ENCODE measurements at regions not wholly inside any gene's neighbourhood (a gene's known extent, or its start where the extent isn't known, plus 50 kb on each side); places are given as distances from the start of the nearest gene placed in this dataset.
"Not testable (repeated sequence)": the region's sequence is repeated elsewhere in the genome, so short reads cannot be mapped to it uniquely, and the experiment has no call there.

- DNase-seq: no peak
- Histone ChIP-seq H3K4me3 (ENCODE audit: insufficient read depth, low read depth, low read length) (no peak overlapping the region), H3K36me3 (replicated peaks; ENCODE audit: control insufficient read depth, insufficient read depth, low read length) (no peaks in the 10 kb centered on the region), H3K27me3 (ENCODE audit: control insufficient read depth, insufficient read depth, low read length) (no peaks in the 10 kb centered on the region)
Observed at GRCh38 chr13:83450591-83450990, 431.7 kb downstream of the SLITRK1 start.

- no peak overlapping the region for H3K4me3 ChIP-seq (ENCODE audit: insufficient read depth, low read depth, low read length)
- peak; percentile 19 for DNase-seq
- no peaks in the 10 kb centered on the region for H3K36me3 ChIP-seq (replicated peaks; ENCODE audit: control insufficient read depth, insufficient read depth, low read length)
- no peaks in the 10 kb centered on the region for H3K27me3 ChIP-seq (ENCODE audit: control insufficient read depth, insufficient read depth, low read length)
Observed at GRCh38 chr13:83449668-83450395, 432.4 kb downstream of the SLITRK1 start.

GRCh38 chr13:83440465-83440864 is 441.8 kb downstream of the SLITRK1 start:
- no peak for DNase-seq
- Histone ChIP-seq H3K27me3 (ENCODE audit: control insufficient read depth, insufficient read depth, low read length) (no peaks in the 10 kb centered on the region), H3K36me3 (replicated peaks; ENCODE audit: control insufficient read depth, insufficient read depth, low read length) (no peaks in the 10 kb centered on the region), H3K4me3 (ENCODE audit: insufficient read depth, low read depth, low read length) (no peak overlapping the region)

GRCh38 chr13:83439464-83439863 is 442.8 kb downstream of the SLITRK1 start:
- H3K27me3 ChIP-seq (ENCODE audit: control insufficient read depth, insufficient read depth, low read length); H3K36me3 ChIP-seq (replicated peaks; ENCODE audit: control insufficient read depth, insufficient read depth, low read length); H3K4me3 ChIP-seq (ENCODE audit: insufficient read depth, low read depth, low read length); DNase-seq: not testable (repeated sequence)

GRCh38 chr13:83423861-83424260 is 458.4 kb downstream of the SLITRK1 start:
- no peaks in the 10 kb centered on the region for H3K27me3 ChIP-seq (ENCODE audit: control insufficient read depth, insufficient read depth, low read length)
- H3K36me3 ChIP-seq (replicated peaks; ENCODE audit: control insufficient read depth, insufficient read depth, low read length): no peaks in the 10 kb centered on the region
- DNase-seq: no peak
- no peak overlapping the region for H3K4me3 ChIP-seq (ENCODE audit: insufficient read depth, low read depth, low read length)

GRCh38 chr13:83423381-83423780 is 458.9 kb downstream of the SLITRK1 start:
- no peaks in the 10 kb centered on the region for H3K27me3 ChIP-seq (ENCODE audit: control insufficient read depth, insufficient read depth, low read length)
- DNase-seq: no peak
- H3K36me3 ChIP-seq (replicated peaks; ENCODE audit: control insufficient read depth, insufficient read depth, low read length): no peaks in the 10 kb centered on the region
- H3K4me3 ChIP-seq (ENCODE audit: insufficient read depth, low read depth, low read length): no peak overlapping the region

- Histone ChIP-seq H3K36me3 (replicated peaks; ENCODE audit: control insufficient read depth, insufficient read depth, low read length) (no peaks in the 10 kb centered on the region), H3K27me3 (ENCODE audit: control insufficient read depth, insufficient read depth, low read length) (no peaks in the 10 kb centered on the region), H3K4me3 (ENCODE audit: insufficient read depth, low read depth, low read length) (no peak overlapping the region)
- no peak for DNase-seq
Observed at GRCh38 chr13:83414393-83414792, 467.9 kb downstream of the SLITRK1 start.

GRCh38 chr13:83386609-83387008 is 495.7 kb downstream of the SLITRK1 start:
- no peak for DNase-seq
- Histone ChIP-seq H3K4me3 (ENCODE audit: insufficient read depth, low read depth, low read length) (no peak overlapping the region), H3K27me3 (ENCODE audit: control insufficient read depth, insufficient read depth, low read length) (no peaks in the 10 kb centered on the region), H3K36me3 (replicated peaks; ENCODE audit: control insufficient read depth, insufficient read depth, low read length) (no peaks in the 10 kb centered on the region)

GRCh38 chr13:83378908-83379307 is 503.4 kb downstream of the SLITRK1 start:
- Histone ChIP-seq H3K27me3 (ENCODE audit: control insufficient read depth, insufficient read depth, low read length) (no peaks in the 10 kb centered on the region), H3K36me3 (replicated peaks; ENCODE audit: control insufficient read depth, insufficient read depth, low read length) (no peaks in the 10 kb centered on the region), H3K4me3 (ENCODE audit: insufficient read depth, low read depth, low read length) (no peak overlapping the region)
- no peak for DNase-seq

GRCh38 chr13:83377491-83377890 is 504.8 kb downstream of the SLITRK1 start:
- no peaks in the 10 kb centered on the region for H3K27me3 ChIP-seq (ENCODE audit: control insufficient read depth, insufficient read depth, low read length)
- no peaks in the 10 kb centered on the region for H3K36me3 ChIP-seq (replicated peaks; ENCODE audit: control insufficient read depth, insufficient read depth, low read length)
- no peak for DNase-seq
- no peak overlapping the region for H3K4me3 ChIP-seq (ENCODE audit: insufficient read depth, low read depth, low read length)

- no peaks in the 10 kb centered on the region for H3K27me3 ChIP-seq (ENCODE audit: control insufficient read depth, insufficient read depth, low read length)
- DNase-seq: no peak
- H3K4me3 ChIP-seq (ENCODE audit: insufficient read depth, low read depth, low read length): no peak overlapping the region
- no peaks in the 10 kb centered on the region for H3K36me3 ChIP-seq (replicated peaks; ENCODE audit: control insufficient read depth, insufficient read depth, low read length)
Observed at GRCh38 chr13:83372786-83373185, 509.5 kb downstream of the SLITRK1 start.

GRCh38 chr13:83365723-83366122 is 516.6 kb downstream of the SLITRK1 start:
- no peaks in the 10 kb centered on the region for H3K36me3 ChIP-seq (replicated peaks; ENCODE audit: control insufficient read depth, insufficient read depth, low read length)
- DNase-seq: no peak
- no peaks in the 10 kb centered on the region for H3K27me3 ChIP-seq (ENCODE audit: control insufficient read depth, insufficient read depth, low read length)
- no peak overlapping the region for H3K4me3 ChIP-seq (ENCODE audit: insufficient read depth, low read depth, low read length)

- Histone ChIP-seq H3K27me3 (ENCODE audit: control insufficient read depth, insufficient read depth, low read length) (no peaks in the 10 kb centered on the region), H3K36me3 (replicated peaks; ENCODE audit: control insufficient read depth, insufficient read depth, low read length) (no peaks in the 10 kb centered on the region), H3K4me3 (ENCODE audit: insufficient read depth, low read depth, low read length) (no peak overlapping the region)
- DNase-seq: no peak
Observed at GRCh38 chr13:83355041-83355440, 527.2 kb downstream of the SLITRK1 start.

GRCh38 chr13:83352391-83352790 is 529.9 kb downstream of the SLITRK1 start:
- Histone ChIP-seq H3K4me3 (ENCODE audit: insufficient read depth, low read depth, low read length) (no peak overlapping the region), H3K27me3 (ENCODE audit: control insufficient read depth, insufficient read depth, low read length) (no peaks in the 10 kb centered on the region), H3K36me3 (replicated peaks; ENCODE audit: control insufficient read depth, insufficient read depth, low read length) (no peaks in the 10 kb centered on the region)
- DNase-seq: no peak

- Histone ChIP-seq H3K27me3 (ENCODE audit: control insufficient read depth, insufficient read depth, low read length) (no peaks in the 10 kb centered on the region), H3K36me3 (replicated peaks; ENCODE audit: control insufficient read depth, insufficient read depth, low read length) (no peaks in the 10 kb centered on the region), H3K4me3 (ENCODE audit: insufficient read depth, low read depth, low read length) (no peak overlapping the region)
- DNase-seq: no peak
Observed at GRCh38 chr13:83350569-83350968, 531.7 kb downstream of the SLITRK1 start.

GRCh38 chr13:83344518-83344917 is 537.8 kb downstream of the SLITRK1 start:
- DNase-seq: no peak
- H3K4me3 ChIP-seq (ENCODE audit: insufficient read depth, low read depth, low read length): no peak overlapping the region
- H3K27me3 ChIP-seq (ENCODE audit: control insufficient read depth, insufficient read depth, low read length): no peaks in the 10 kb centered on the region
- no peaks in the 10 kb centered on the region for H3K36me3 ChIP-seq (replicated peaks; ENCODE audit: control insufficient read depth, insufficient read depth, low read length)

Data from H7 (cell line).